NCI-H345 (cell line): ENCODE measurements at regions not wholly inside any gene's neighbourhood (a gene's known extent, or its start where the extent isn't known, plus 50 kb on each side); places are given as distances from the start of the nearest gene placed in this dataset.
"Not testable (repeated sequence)": the region's sequence is repeated elsewhere in the genome, so short reads cannot be mapped to it uniquely, and the experiment has no call there.

Experiments
- DNase-seq: peaks from one replicate; lab custom pipeline; 2025; lab: John Stamatoyannopoulos, UW

GRCh38 chr2:156779416-156780120 is 343.4 kb downstream of the GPD2 start:
- DNase-seq = no peak

GRCh38 chr2:156781677-156782076 is 345.5 kb downstream of the GPD2 start:
- DNase-seq = not testable (repeated sequence)

DNA sequence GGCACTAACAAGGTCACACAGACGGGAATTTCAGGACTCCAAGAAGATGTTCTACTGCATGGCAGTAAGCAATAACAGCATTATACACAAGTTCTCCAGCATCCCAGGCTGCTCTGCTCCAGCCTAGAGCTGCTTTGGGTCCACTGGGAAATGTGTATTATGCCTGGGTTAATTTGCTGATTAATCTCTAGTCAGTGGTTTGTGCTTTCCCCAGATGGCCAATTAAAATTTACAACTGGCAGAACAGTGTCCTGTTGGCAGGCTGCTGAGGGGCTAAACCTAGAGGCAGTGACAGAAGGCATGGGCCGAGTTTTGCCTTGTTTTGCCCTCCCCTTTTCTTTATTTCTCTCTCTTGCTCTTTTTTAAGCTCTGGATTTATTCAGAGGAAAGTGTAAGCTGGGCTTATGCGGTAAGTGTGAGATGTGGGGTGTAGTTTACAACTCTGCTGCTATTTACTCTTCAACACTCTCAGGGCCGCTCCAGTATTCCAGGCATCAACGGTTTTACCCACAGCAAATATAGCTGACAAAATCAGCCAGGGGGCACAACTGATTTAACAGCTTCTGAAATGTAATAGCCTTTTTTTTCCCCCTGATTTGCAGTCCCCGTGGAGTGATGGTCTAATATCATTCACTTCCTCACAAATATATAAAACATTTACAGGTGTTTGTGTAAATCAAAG is 348.0 kb downstream of the GPD2 start:
- no peak for DNase-seq

- no peak for DNase-seq
These were observed 351.3 kb downstream of the GPD2 start for GRCh38 chr2:156787517-156787916.

DNA sequence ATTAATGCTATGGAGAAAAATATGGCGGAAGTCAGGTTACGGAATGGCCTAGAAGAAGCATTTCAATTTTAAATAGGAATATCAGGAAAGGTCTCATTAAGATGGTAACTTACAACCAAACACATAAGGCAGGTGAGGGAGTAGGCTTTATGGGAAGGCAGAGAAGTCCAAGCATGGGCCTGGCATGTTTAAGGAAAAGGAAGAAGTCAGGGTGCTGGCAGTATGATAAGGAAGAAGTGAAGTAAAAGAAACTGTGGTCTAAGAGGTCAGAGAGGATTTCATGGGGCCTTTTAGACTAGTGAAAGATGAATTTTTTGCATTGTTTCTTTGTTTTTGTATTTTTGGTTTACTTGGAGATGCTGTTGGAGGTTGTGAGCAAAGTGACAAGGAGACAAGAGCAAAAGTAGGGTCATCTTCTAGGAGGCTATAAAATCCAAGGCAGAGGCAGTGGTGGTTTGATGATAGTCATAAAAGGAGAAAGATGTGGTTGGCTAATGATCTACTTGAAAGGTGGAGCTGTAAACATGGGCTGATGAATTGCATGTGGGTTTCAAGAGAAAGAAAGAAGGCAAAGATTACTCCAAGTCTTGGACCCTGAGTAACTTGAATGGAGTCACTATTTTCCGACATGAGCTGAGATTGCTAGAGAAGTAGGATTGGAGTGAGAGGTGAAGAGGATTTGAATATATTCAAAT is 354.3 kb downstream of the GPD2 start:
- no peak for DNase-seq

DNA sequence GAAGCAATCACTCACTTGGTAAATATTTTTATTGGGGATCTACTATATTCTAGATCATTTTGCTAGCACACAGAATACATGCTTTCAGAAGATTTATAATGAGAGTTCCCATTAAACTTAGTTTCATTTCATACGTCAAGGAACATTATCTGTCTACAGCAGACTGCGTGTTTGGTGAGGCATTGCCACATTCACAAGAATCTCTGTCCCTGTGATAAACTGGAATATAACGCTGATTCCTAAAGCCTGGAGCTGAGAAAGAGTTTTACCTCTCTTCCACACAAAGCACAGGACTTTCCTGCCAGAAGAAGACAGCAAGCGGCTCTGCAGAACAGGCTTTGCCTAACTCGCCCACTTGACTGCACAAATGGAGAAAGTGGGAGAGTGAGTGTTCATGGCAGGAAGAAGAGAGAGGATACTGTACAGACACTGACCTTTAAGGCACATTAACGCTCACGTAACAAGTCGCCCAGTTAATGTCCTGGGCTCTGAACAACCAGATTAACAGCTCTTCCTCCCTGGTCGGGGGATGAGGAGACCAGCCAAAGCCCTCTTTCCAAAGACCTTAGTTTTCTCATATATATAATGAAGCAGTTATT is 356.2 kb downstream of the GPD2 start:
- no peak for DNase-seq

- DNase-seq = peak; percentile 7
These were observed 361.7 kb downstream of the GPD2 start for GRCh38 chr2:156797832-156798231.

DNA sequence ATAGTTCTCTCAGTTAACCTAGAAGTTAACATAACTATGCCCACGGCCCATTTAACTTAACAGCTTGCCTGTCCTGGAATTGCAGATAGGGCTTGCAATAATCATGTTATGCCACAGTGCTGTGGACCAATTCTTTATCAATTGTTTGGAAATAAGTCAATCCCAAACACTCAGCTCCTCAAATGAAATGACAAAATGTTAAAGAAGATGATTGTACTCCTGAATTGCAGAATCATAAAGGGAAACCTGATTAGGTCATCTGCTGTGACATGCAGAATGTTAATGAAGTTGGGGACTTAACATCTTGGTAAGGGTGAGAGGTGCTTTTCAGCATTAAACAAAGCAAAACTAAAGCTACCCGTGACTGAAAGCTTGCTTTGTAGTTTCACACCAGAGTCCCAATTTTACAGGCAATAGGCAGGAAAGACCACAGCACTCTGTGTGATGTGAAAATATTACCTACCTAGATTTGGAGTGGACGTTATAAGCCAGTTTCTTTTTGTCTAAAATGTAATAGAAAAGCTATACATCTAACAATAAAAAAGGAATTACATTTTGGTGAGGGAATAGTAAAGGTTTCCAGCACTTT is 364.0 kb downstream of the GPD2 start:
- peak; percentile 18 for DNase-seq

GRCh38 chr2:156800781-156801361 is 364.7 kb downstream of the GPD2 start:
- peak; percentile 42 for DNase-seq

DNA sequence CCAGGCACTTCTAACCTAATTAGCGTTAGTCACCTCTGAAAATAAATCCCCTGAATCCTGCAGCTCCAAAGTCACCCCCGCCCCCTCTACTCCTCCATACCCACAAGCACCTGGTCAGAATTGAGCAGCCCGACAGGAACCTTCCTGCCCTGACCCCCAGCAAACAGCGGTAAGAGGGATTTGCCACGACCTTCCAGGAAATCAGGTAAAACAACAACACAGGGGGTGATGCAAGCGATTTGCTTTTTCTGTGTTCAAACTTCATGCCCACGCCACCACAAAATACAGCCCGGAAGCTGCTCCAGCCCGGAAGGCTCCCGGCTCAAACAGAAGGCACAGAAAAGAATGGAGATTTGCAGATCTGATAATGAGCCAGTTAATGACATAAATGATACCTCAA is 367.1 kb downstream of the GPD2 start:
- peak; percentile 49 for DNase-seq

- DNase-seq = no peak
These were observed 367.8 kb downstream of the GPD2 start for GRCh38 chr2:156803967-156804366.

GRCh38 chr2:156810094-156810493 is 373.9 kb downstream of the GPD2 start:
- no peak for DNase-seq

GRCh38 chr2:156812496-156812895 is 376.3 kb downstream of the GPD2 start:
- no peak for DNase-seq

DNA sequence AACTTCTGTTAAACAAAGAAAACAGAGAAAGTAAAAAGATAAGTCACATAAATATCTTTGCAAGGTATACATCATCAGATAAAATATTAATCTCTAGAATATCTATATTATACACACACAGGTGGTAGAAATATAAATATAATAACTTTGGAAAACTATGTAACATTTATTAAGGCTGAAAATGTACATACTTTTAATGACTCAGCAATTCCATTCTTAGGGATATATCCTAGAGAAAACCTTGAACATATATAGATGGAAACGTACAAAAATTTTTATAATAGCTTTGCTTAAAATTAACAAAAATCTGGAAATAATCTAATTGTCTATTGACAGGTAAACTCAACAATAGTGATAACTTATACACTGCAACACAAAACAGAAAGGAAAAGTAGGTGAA is 381.3 kb downstream of the GPD2 start:
- no peak for DNase-seq

- DNase-seq = no peak
These were observed 382.0 kb downstream of the GPD2 start for GRCh38 chr2:156818221-156818620.

DNA sequence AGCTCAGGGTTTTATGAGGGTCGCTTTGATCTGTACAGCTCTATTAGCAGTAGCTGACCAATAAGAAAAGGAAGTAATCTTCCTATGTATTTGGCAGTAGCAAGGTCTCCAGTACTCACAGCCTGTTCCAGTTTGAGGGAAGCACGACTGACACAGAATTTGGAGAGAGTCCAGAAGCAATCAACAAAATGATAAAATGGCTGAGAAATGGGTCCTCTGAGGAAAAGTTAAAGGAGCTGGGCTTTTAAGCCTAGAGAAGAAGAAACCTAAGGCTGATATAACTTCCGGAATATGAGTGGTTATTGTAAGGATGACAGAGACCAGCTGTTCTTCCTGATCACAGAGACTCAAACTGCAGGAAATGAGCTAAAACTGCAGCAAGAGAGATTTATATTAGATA is 382.8 kb downstream of the GPD2 start:
- DNase-seq = no peak

- DNase-seq = no peak
These were observed 390.3 kb downstream of the GPD2 start for GRCh38 chr2:156826341-156826933.

GRCh38 chr2:156834431-156834830 is 398.3 kb downstream of the GPD2 start:
- no peak for DNase-seq

GRCh38 chr2:156837635-156838370 is 401.6 kb downstream of the GPD2 start:
- no peak for DNase-seq

GRCh38 chr2:156841321-156841720 is 405.1 kb downstream of the GPD2 start:
- DNase-seq = no peak
